Endothelial cell (in vitro differentiated cells): ENCODE measurements at regions not wholly inside any gene's neighbourhood (a gene's known extent, or its start where the extent isn't known, plus 50 kb on each side); places are given as distances from the start of the nearest gene placed in this dataset.

Experiments
- DNase-seq: peaks from one replicate; pipeline ENCODE4 v3.0.0; 2021; ENCODE audit warnings: low spot score
- H3K27ac Mint-ChIP-seq: one replicate; pipeline ENCODE4 v1.8.0; 2021; ENCODE audit warnings: mixed read lengths, inconsistent platforms; ENCODE audit not compliant: unreplicated experiment
- H3K27me3 Mint-ChIP-seq: one replicate; pipeline ENCODE4 v1.8.0; 2021; ENCODE audit warnings: mild to moderate bottlenecking, moderate library complexity, mixed read lengths, inconsistent platforms; ENCODE audit not compliant: unreplicated experiment
- H3K36me3 Mint-ChIP-seq: one replicate; pipeline ENCODE4 v1.8.0; 2021; ENCODE audit warnings: mild to moderate bottlenecking, low read depth, mixed read lengths, inconsistent platforms; ENCODE audit not compliant: unreplicated experiment
- H3K4me1 Mint-ChIP-seq: one replicate; pipeline ENCODE4 v1.8.0; 2021; ENCODE audit warnings: mild to moderate bottlenecking, mixed read lengths, inconsistent platforms; ENCODE audit not compliant: unreplicated experiment
- H3K4me3 Mint-ChIP-seq: one replicate; pipeline ENCODE4 v1.8.0; 2021; ENCODE audit warnings: mild to moderate bottlenecking, mixed read lengths, inconsistent platforms; ENCODE audit not compliant: unreplicated experiment
- H3K9me3 Mint-ChIP-seq: one replicate; pipeline ENCODE4 v1.8.0; 2021; ENCODE audit warnings: mixed read lengths, inconsistent platforms; ENCODE audit not compliant: unreplicated experiment
- TF ChIP-seq, protein P1 (sequence below): fragments of 200-600 bp; sonication (generic); IDR thresholded peaks from one replicate; pipeline ENCODE4 v1.5.0; 2021; ENCODE audit warnings: antibody characterized with exemption; ENCODE audit not compliant: unreplicated experiment

DNA sequence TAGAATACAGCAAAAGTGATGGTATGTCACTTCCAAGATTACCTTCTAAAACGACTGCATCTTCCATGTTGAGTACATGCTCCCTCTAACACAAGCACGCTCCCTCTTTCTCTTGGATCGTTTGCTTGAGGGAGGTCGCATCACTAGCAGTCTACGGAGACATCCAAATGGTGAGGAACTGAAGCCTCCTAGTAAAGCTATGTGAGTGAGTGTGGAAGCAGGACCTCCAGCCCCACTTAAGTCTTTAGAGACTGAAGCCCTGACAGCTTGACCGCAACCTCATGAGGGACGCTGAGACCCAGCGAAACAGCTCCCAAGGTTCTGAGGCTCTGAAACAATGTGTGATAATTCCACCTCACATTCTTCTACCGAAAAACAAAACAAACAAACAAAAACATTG lies 486.7 kb upstream of the GCFC2 start:
- Mint-ChIP-seq H3K9me3 (no peaks in the 10 kb centered on the region), H3K27ac (no peak overlapping the region), H3K27me3 (no peaks in the 10 kb centered on the region), H3K4me3 (no peak overlapping the region), H3K36me3 (no peaks in the 10 kb centered on the region), H3K4me1 (no peaks in the 10 kb centered on the region)
- no peak for DNase-seq
- TF ChIP-seq, protein P1, sequence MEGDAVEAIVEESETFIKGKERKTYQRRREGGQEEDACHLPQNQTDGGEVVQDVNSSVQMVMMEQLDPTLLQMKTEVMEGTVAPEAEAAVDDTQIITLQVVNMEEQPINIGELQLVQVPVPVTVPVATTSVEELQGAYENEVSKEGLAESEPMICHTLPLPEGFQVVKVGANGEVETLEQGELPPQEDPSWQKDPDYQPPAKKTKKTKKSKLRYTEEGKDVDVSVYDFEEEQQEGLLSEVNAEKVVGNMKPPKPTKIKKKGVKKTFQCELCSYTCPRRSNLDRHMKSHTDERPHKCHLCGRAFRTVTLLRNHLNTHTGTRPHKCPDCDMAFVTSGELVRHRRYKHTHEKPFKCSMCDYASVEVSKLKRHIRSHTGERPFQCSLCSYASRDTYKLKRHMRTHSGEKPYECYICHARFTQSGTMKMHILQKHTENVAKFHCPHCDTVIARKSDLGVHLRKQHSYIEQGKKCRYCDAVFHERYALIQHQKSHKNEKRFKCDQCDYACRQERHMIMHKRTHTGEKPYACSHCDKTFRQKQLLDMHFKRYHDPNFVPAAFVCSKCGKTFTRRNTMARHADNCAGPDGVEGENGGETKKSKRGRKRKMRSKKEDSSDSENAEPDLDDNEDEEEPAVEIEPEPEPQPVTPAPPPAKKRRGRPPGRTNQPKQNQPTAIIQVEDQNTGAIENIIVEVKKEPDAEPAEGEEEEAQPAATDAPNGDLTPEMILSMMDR = no peak

DNA sequence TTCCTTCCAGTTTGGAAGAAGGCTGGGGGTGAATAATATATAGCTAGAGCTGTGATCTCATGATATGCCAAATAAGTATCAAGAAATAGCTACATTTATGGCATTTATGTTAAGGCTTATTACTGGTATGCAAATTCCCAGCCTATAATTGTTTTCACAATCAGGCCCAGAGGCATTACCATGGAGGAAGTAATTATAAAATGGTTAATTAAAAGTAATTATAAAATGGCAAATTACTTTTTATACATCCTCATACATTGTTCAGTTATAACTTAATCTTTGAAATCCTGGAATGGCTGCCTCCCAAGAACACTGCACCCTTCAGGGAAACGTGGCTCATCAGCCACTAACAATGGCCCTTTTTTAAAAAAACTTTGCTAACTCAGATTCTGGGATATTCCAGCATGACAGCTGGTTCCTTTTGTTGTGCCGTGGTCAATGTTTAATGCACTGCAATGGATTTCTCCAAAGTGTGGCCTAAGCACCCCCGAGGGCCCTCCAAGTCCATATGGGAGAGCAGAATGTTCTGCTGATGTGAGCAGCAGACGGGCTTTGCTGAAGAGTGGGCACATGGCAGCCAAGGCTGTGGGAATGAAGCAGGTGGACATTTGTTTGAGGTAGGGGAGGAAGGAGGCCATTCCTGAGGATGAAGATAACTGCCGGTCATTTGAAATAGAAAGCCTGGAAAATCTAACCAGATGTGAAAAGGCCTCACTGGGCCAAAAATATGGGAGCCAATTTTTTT lies 483.5 kb upstream of the GCFC2 start:
- Mint-ChIP-seq H3K4me1 (no peaks in the 10 kb centered on the region), H3K9me3 (no peaks in the 10 kb centered on the region), H3K4me3 (no peak overlapping the region), H3K27ac (no peak overlapping the region), H3K27me3 (no peaks in the 10 kb centered on the region), H3K36me3 (no peaks in the 10 kb centered on the region)
- no peak for DNase-seq
- TF ChIP-seq, protein P1 = no peak

DNA sequence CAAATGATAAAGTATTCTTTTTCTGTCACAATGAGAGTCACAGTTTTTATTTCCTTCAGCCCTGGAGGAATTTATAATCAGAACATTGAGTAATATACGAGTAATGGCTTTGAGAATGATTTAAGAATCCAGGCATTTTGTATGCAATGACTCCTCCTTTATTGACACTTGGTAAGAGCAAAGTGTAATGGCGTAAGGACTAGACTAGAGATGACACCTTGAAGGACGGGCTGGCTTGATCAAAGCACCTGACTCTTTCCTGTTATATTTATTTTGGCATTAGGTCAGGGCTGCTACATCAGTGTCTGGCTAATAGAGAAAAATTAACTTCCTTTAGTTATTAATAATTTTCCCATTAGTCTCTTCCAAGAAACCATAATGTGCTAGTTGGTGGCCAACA lies 482.4 kb upstream of the GCFC2 start:
- no peaks in the 10 kb centered on the region for H3K27me3 Mint-ChIP-seq
- TF ChIP-seq, protein P1 = no peak
- no peaks in the 10 kb centered on the region for H3K36me3 Mint-ChIP-seq
- H3K4me1 Mint-ChIP-seq = no peaks in the 10 kb centered on the region
- H3K27ac Mint-ChIP-seq = no peak overlapping the region
- no peaks in the 10 kb centered on the region for H3K9me3 Mint-ChIP-seq
- no peak for DNase-seq
- no peak overlapping the region for H3K4me3 Mint-ChIP-seq

DNA sequence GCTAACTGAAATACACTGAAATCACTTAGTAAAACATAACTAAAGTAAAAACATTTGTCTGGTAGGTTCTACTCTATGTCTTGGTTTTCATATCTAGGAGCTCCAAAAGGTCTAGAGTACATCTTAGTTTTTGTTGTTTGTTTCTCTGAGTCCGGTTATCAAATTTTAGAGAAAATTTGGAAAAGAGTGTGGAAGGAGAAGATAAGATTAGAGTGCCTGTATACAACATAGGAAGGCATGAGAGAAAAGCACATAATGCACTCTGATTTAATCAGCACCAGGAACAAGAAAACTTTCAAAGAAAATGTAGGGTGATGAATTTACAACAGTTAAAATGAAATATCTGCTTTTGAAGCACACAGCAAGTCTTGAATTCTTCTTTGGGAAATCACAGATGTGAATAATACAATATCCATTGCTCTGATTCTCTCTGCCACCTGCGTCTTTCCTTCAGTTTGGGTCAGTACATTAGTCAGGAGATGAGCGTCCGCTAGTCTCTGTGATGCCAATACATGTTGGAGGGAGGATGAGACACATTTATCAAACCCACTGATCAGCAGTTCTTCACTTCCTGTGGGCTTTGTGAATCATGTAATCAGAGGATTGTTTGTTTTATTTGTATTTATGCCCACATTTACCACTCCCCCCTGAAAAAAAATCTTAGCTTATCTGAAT lies 477.8 kb upstream of the GCFC2 start:
- no peaks in the 10 kb centered on the region for H3K27me3 Mint-ChIP-seq
- no peak overlapping the region for H3K4me3 Mint-ChIP-seq
- no peaks in the 10 kb centered on the region for H3K4me1 Mint-ChIP-seq
- H3K27ac Mint-ChIP-seq = no peak overlapping the region
- DNase-seq = no peak
- no peaks in the 10 kb centered on the region for H3K9me3 Mint-ChIP-seq
- no peaks in the 10 kb centered on the region for H3K36me3 Mint-ChIP-seq
- TF ChIP-seq, protein P1 = no peak

- no peaks in the 10 kb centered on the region for H3K27me3 Mint-ChIP-seq
- TF ChIP-seq, protein P1 = no peak
- H3K4me3 Mint-ChIP-seq = no peak overlapping the region
- no peak overlapping the region for H3K27ac Mint-ChIP-seq
- H3K36me3 Mint-ChIP-seq = no peaks in the 10 kb centered on the region
- no peaks in the 10 kb centered on the region for H3K4me1 Mint-ChIP-seq
- no peaks in the 10 kb centered on the region for H3K9me3 Mint-ChIP-seq
- DNase-seq = no peak
Measured at GRCh38 chr2:76187415-76187814, 476.7 kb upstream of the GCFC2 start.
